D341Med (cell line): ENCODE measurements at regions not wholly inside any gene's neighbourhood (a gene's known extent, or its start where the extent isn't known, plus 50 kb on each side); places are given as distances from the start of the nearest gene placed in this dataset.
"Not testable (repeated sequence)": the region's sequence is repeated elsewhere in the genome, so short reads cannot be mapped to it uniquely, and the experiment has no call there.

ENCODE experiments used
- DNase-seq: peaks from one replicate; pipeline ENCODE4 v3.0.0; 2012; ENCODE audit warnings: low spot score

GRCh38 chr2:56971383-56971974, 787.7 kb downstream of the CCDC85A start:
- no peak for DNase-seq

GRCh38 chr2:56981554-56981953, 797.8 kb downstream of the CCDC85A start:
- DNase-seq: no peak

GRCh38 chr2:56985609-56986008, 801.8 kb downstream of the CCDC85A start:
- no peak for DNase-seq

- no peak for DNase-seq
Observed at GRCh38 chr2:57022496-57022895, 838.7 kb downstream of the CCDC85A start.

- DNase-seq: no peak
Observed at GRCh38 chr2:57044931-57045635, 861.3 kb downstream of the CCDC85A start.

GRCh38 chr2:57049273-57049672, 865.5 kb downstream of the CCDC85A start:
- DNase-seq: no peak

- DNase-seq: no peak
Observed at GRCh38 chr2:57050007-57050406, 866.2 kb downstream of the CCDC85A start.

GRCh38 chr2:57066301-57066700, 882.5 kb downstream of the CCDC85A start:
- DNase-seq: not testable (repeated sequence)

- DNase-seq: no peak
Observed at GRCh38 chr2:57075226-57075625, 891.4 kb downstream of the CCDC85A start.

GRCh38 chr2:57080035-57080434, 896.2 kb downstream of the CCDC85A start:
- no peak for DNase-seq

GRCh38 chr2:57084697-57085281, 901.0 kb downstream of the CCDC85A start:
- no peak for DNase-seq

GRCh38 chr2:57093020-57093419, 909.2 kb downstream of the CCDC85A start:
- DNase-seq: no peak

- no peak for DNase-seq
Observed at GRCh38 chr2:57097855-57098254, 914.1 kb downstream of the CCDC85A start.

- DNase-seq: no peak
Observed at GRCh38 chr2:57100436-57100835, 916.6 kb downstream of the CCDC85A start.

GRCh38 chr2:57105694-57106093, 921.9 kb downstream of the CCDC85A start:
- no peak for DNase-seq

- DNase-seq: no peak
Observed at GRCh38 chr2:57107353-57107752, 923.6 kb downstream of the CCDC85A start.

- no peak for DNase-seq
Observed at GRCh38 chr2:57111531-57111930, 927.7 kb downstream of the CCDC85A start.

GRCh38 chr2:57119141-57119540, 927.5 kb upstream of the VRK2 start:
- DNase-seq: no peak

GRCh38 chr2:57126410-57126809, 920.2 kb upstream of the VRK2 start:
- no peak for DNase-seq

GRCh38 chr2:57139179-57139578, 907.4 kb upstream of the VRK2 start:
- no peak for DNase-seq

- no peak for DNase-seq
Observed at GRCh38 chr2:57141269-57141668, 905.3 kb upstream of the VRK2 start.

- no peak for DNase-seq
Observed at GRCh38 chr2:57146951-57147350, 899.7 kb upstream of the VRK2 start.

GRCh38 chr2:57156231-57156924, 890.2 kb upstream of the VRK2 start:
- no peak for DNase-seq
